ENCODE measurements at regions not wholly inside any gene's neighbourhood (a gene's known extent, or its start where the extent isn't known, plus 50 kb on each side); places are given as distances from the start of the nearest gene placed in this dataset.

GRCh38 chr20:24376311-24377099, 92.9 kb upstream of the SYNDIG1 start:
- DNase-seq (ENCODE audit: low spot score), result no peak

GRCh38 chr20:24373372-24373771, 96.1 kb upstream of the SYNDIG1 start:
- no peak for DNase-seq (ENCODE audit: low spot score)

GRCh38 chr20:24370911-24371695, 98.3 kb upstream of the SYNDIG1 start:
- no peak for DNase-seq (ENCODE audit: low spot score)

GRCh38 chr20:24370249-24370648, 99.2 kb upstream of the SYNDIG1 start:
- no peak for DNase-seq (ENCODE audit: low spot score)

- no peak for DNase-seq (ENCODE audit: low spot score)
Observed at GRCh38 chr20:24368253-24368652, 101.2 kb upstream of the SYNDIG1 start.

- no peak for DNase-seq (ENCODE audit: low spot score)
Observed at GRCh38 chr20:24366336-24367004, 103.0 kb upstream of the SYNDIG1 start.

- no peak for DNase-seq (ENCODE audit: low spot score)
Observed at GRCh38 chr20:24365670-24366069, 103.8 kb upstream of the SYNDIG1 start.

- DNase-seq (ENCODE audit: low spot score), result no peak
Observed at GRCh38 chr20:24364482-24364881, 104.9 kb upstream of the SYNDIG1 start.

GRCh38 chr20:24363031-24363430, 106.4 kb upstream of the SYNDIG1 start:
- no peak for DNase-seq (ENCODE audit: low spot score)

- DNase-seq (ENCODE audit: low spot score), result no peak
Observed at GRCh38 chr20:24362080-24362479, 107.3 kb upstream of the SYNDIG1 start.

- no peak for DNase-seq (ENCODE audit: low spot score)
Observed at GRCh38 chr20:24361541-24361940, 107.9 kb upstream of the SYNDIG1 start.

GRCh38 chr20:24360531-24360930, 108.9 kb upstream of the SYNDIG1 start:
- DNase-seq (ENCODE audit: low spot score), result no peak

- no peak for DNase-seq (ENCODE audit: low spot score)
Observed at GRCh38 chr20:24359321-24360027, 110.0 kb upstream of the SYNDIG1 start.

- no peak for DNase-seq (ENCODE audit: low spot score)
Observed at GRCh38 chr20:24357931-24358330, 111.5 kb upstream of the SYNDIG1 start.

- DNase-seq (ENCODE audit: low spot score), result no peak
Observed at GRCh38 chr20:24357177-24357576, 112.3 kb upstream of the SYNDIG1 start.

GRCh38 chr20:24353135-24353690, 116.2 kb upstream of the SYNDIG1 start:
- DNase-seq (ENCODE audit: low spot score), result no peak

- no peak for DNase-seq (ENCODE audit: low spot score)
Observed at GRCh38 chr20:24350923-24351368, 118.5 kb upstream of the SYNDIG1 start.

GRCh38 chr20:24341781-24342180, 127.6 kb upstream of the SYNDIG1 start:
- no peak for DNase-seq (ENCODE audit: low spot score)

GRCh38 chr20:24340933-24341332, 128.5 kb upstream of the SYNDIG1 start:
- no peak for DNase-seq (ENCODE audit: low spot score)

GRCh38 chr20:24339210-24339641, 130.2 kb upstream of the SYNDIG1 start:
- DNase-seq (ENCODE audit: low spot score), result no peak

- DNase-seq (ENCODE audit: low spot score), result no peak
Observed at GRCh38 chr20:24337551-24337950, 131.9 kb upstream of the SYNDIG1 start.

- DNase-seq (ENCODE audit: low spot score), result no peak
Observed at GRCh38 chr20:24337069-24337468, 132.4 kb upstream of the SYNDIG1 start.

Measured in hepatic stellate cell (primary cell).